Coronary artery (tissue), 2 donors: ENCODE measurements at regions not wholly inside any gene's neighbourhood (a gene's known extent, or its start where the extent isn't known, plus 50 kb on each side); places are given as distances from the start of the nearest gene placed in this dataset.
"Not testable (repeated sequence)": the region's sequence is repeated elsewhere in the genome, so short reads cannot be mapped to it uniquely, and the experiment has no call there.

Source experiments
- DNase-seq: peaks from one replicate; pipeline ENCODE4 v3.0.0-alpha.2; 2017; ENCODE audit warnings: low spot score
- H3K27ac ChIP-seq, 2 donors: fragments of 200-600 bp; sonication (generic); one replicate each; pipeline ENCODE4 v1.5.1; 2016 to 2019
- H3K4me3 ChIP-seq: fragments of 200-600 bp; sonication (generic); 2 replicates; pipeline ENCODE4 v1.5.1; 2016; ENCODE audit warnings: mild to moderate bottlenecking, moderate library complexity
- CTCF ChIP-seq: fragments of 200-600 bp; sonication (generic); IDR thresholded peaks from one replicate; pipeline ENCODE4 v1.5.1; 2019; ENCODE audit warnings: antibody characterized with exemption

DNA sequence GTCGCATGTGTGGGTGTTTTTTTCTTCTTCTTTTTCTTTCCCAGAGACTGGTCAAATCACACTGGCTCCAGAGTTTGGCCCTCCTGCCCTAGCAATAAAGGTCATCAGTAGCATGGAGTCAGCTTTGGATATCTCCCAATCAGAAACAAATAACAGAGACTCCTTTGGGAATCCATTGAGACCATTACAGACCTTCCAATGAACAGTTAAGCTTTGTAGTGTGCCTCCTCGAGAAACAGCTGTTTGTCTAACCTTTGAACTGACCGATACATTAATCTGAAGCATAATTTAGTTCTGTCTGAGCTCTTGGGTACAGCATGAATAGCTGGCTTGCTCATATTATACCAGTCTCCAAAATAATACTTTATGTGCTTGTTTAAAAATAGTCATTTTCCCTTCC lies 1103.2 kb downstream of the GATA3 start:
- H3K27ac ChIP-seq: no peak overlapping the region
- no peak for DNase-seq
- no peak for TF ChIP-seq CTCF
- no peak overlapping the region for H3K4me3 ChIP-seq

DNA sequence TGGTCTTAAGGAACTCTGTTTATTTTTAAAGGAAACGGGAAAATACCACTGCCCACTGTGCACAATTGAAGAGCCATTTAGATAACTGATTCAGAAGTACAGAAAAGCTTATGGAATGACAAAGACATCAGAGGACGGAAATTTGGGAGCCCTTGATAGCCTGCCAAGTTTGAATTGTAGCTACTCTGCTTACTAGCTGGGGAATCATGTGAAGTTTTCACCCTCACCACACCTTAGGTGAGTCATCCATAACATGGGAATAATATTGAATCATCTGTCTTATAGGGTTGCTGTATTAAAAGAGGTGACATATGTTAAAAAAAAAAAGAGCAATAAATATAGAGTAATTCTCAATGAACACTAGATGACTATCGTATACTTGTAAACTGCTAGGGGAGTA lies 1104.2 kb downstream of the GATA3 start:
- no peak for TF ChIP-seq CTCF
- no peak for DNase-seq

GRCh38 chr10:9160275-9160674 lies 1105.8 kb downstream of the GATA3 start:
- no peak overlapping the region for H3K4me3 ChIP-seq
- no peak for TF ChIP-seq CTCF
- DNase-seq: no peak
- H3K27ac ChIP-seq: no peak overlapping the region

More for the DNA sequence above, 1104.2 kb downstream of the GATA3 start:
- Histone ChIP-seq H3K27ac (no peak overlapping the region), H3K4me3 (no peak overlapping the region)

DNA sequence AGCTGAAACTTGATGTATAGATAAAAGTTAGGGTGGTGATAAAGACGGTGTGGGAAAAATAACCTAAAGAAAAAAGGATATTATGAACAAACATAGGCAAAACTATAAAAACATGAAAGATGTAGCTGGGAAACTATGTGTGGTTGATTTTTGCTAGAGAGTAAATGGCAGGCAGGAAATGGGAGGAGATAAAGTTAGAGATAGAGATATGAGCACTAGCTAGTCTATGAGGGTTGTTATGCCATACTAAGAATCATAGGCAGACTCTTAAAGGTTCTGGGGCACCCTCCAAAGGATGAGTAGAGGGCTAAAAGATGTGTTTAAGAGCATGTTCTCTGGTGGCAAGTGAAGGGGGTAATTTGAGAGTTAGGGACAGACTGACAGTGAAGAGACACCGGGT lies 1109.2 kb downstream of the GATA3 start:
- no peak overlapping the region for H3K27ac ChIP-seq
- no peak for TF ChIP-seq CTCF
- DNase-seq: no peak
- no peak overlapping the region for H3K4me3 ChIP-seq

DNA sequence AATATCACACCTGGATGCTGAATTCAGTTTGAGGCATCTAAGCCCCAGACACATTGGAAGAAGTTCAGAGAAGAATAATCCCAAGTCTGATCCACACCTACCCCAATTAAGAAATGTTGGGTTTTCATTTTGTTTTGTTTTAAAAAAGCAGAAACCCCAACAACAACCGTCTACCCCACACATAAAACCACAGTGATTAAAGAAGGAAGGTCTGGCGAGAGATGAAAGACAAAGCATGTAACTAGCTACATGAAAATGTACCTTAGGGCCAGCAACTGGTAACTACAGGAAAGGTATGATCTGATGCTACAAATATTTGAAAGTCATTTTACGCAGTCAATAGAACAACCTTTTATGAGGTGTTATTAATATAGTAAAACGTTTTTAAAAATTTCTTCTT lies 1112.3 kb downstream of the GATA3 start:
- Histone ChIP-seq H3K4me3 (no peak overlapping the region), H3K27ac (no peak overlapping the region)
- TF ChIP-seq CTCF: no peak
- no peak for DNase-seq

DNA sequence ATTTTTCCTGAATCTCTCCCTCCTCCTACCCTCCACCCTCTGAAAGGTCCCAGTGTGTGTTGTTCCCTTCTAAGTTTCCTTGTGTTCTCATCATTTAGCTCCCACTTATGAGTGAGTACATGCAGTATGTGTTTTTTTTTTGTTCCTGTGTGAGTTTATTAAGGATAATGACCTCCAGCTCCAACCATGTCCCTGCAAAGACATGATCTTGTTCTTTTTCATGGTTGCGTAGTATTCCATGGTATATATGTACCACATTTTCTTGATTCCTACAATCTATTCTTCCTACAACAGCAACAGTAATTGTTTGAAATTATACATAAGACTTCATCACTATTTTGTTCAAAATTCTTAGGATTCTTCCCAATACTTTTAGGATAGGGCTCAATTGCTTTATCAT lies 1117.8 kb downstream of the GATA3 start:
- TF ChIP-seq CTCF: no peak
- Histone ChIP-seq H3K4me3 (no peak overlapping the region), H3K27ac (no peak overlapping the region)
- DNase-seq: no peak

DNA sequence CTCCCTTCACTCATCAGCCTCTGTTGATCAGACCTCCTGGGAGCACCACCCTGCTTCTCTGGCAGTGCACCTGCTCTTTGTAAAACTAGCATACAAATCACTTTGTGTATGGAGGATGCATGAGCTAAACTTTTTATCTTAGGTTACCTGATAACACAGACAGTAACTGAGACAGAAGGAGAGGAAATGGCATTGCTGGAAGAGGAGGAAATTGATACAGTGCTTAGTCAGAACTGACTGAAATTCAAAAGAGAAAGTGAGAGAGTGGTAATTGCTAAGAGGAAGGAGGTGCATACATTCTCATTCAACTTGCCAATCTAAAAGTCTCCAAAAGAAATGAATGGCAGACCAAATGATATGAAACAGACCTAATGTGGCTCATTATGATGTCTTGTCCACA lies 1120.7 kb downstream of the GATA3 start:
- no peak for TF ChIP-seq CTCF
- no peak for DNase-seq
- Histone ChIP-seq H3K4me3 (no peak overlapping the region), H3K27ac (no peak overlapping the region)

- not testable (repeated sequence) for H3K4me3 ChIP-seq, H3K27ac ChIP-seq, DNase-seq
These were observed 1128.9 kb downstream of the GATA3 start for GRCh38 chr10:9183197-9183880.
